Fibroblast of skin of left quadriceps (primary cell): ENCODE measurements at regions not wholly inside any gene's neighbourhood (a gene's known extent, or its start where the extent isn't known, plus 50 kb on each side); places are given as distances from the start of the nearest gene placed in this dataset.

Experiments
- DNase-seq, 2 experiments: peaks; one replicate each; pipeline ENCODE4 v3.0.0-alpha.2; 2013; ENCODE audit warnings: low read depth in 2 of 2

DNA sequence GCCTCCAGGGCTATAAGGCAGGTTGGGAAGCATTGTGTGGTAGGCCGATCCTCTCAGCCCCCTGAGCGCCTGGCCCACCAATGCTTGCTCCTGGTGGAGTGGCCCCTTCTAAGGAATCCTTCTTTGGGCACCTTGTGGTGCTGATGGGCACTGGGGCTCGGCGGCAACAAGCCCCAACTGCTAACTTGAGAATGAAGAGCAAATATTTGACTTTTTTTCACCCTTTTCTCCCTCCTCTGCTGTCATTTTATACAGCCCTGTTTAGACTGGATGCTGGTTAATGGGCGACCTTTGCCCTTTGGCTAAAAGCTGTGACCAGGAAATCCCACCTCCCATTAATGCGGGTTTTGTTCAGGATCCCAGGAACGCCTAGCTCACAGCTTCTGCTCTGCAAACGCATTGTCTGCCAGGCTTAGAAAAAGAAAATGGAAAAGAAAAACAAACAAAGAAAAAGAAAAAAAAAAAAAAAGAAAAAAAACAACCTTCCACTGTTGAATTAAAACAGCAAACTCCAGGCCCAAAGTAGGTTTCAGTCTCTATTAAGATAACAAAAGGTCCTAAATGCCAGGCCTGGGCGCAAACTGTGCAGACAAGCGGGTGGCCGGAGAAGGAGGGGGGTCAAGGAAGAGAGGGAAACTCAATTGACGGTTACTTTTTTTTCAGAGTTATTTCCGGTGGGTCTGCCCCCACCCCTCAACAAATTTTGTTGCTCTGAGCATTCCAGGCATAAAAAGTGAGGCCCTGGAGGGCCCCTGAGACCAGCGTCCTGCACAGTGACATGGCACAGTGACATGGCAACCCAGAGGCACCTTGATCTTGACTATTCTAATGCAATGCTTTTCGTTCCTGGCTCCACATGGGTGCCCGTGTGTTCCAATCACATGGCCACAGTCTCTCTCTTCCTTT, 301.4 kb downstream of the MAF start:
- DNase-seq, result no peak

DNA sequence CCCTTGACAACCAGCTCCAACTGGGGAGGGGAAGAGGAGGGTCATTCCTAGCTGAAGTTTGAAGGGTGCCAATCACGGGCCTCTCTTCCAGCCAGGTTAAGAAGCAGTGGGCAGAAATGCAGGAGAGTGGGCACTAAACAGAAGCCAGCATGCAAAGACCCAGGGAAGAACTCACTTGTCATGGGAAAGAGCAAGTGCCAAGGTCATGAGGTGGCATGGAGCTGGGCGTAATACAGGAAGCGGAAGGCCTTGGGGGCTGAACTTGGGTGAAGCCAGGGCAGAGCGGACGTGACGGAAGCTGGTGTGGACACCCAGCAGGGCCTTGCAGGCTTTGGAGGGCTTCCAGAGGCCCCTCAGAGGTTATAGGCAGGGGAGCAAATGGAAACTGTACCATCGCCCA, 302.1 kb downstream of the MAF start:
- no peak for DNase-seq

DNA sequence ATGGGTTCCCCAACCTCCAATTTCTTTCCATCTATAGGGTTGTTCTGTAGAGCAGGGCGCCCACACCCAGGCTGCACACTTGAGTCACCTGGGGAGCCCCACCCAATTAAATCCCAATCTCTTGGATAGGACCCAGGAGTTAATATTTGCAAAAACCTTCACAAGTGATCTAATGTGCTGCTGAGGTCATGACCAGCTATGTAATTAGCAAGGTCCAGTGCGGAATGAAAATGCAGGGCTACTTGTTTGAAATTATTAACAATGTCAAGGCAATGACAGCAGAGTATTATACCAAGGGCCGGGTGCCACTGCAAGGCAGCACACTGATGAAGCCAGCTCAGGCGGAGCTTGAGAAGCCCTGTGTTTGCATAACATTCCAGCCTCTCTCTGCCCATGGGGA, 302.7 kb downstream of the MAF start:
- DNase-seq, result no peak

DNA sequence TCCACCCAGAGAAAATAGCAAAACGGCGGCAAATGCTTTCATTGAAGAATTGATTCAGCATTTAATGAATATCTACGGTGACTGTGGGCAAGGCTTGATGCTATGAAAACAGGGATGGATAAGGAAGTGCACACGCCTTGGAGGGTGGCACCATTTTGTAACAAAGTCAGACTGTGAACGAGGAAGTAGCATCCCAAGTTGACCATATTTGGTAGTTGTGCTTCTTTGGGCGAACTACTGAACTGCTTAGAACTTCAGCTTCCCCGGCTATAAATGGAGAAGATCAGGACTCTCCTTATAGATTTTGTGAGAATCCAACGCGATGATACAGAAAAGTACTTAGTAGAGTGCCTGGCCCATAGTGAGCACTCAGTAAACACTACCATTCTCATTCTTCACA, 303.2 kb downstream of the MAF start:
- no peak for DNase-seq

DNA sequence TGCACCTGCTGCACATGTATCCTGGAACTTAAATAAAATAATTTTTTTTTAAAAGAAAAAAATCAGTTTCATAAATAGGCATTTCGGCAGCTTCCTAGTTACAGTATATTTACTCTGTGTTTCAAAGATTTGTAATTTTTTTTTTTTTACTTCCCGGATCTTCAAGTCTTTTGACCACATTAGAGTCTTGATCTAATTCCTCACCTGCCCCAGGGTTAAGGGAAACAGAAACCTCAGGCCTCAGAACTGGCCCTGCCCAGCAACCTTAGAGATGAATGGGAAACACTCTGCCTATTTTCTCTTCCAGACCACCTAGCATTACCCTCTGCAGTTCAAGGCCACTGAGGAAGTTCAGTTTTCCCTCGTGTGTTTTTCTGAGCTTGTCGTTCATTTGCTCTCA, 304.0 kb downstream of the MAF start:
- no peak for DNase-seq

DNA sequence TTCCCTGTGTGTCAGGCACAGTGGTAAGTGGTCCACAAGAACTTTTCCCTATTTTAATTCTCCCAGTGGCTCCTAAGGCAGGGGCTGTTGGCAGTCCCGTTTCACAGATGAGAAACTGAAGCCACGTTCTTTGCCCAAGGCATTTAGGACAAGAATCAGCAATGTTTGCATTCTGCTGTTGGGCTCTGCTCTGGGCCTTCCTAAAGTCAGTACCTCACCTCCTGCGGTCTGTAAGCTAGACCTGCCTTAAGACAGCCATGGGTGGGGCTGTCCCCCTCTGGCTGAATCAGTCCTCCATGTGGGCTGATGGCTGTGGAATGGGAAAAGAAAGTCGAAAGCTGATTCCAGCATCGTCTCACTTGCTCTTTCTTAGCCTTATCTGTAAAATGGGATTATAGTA, 304.8 kb downstream of the MAF start:
- DNase-seq, result no peak

DNA sequence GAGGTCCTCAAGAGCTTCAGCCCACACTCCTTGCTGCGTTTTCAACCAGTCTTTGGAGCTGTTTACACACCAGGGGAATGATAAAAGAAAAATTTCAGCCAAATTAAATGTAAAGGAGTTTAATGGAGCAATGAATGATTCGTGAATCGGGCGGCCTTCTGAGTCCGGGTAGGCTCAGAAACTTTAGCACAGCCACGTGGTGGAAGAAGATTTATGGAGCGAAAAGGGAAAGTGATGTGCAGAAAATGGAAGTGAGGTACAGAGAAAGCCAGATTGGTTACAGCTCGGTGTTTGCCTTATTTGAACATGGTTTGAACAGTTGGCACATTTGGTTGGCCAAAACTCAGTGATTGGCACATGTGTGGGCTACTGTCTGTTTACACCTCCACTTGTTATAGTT, 305.4 kb downstream of the MAF start:
- DNase-seq, result no peak

DNA sequence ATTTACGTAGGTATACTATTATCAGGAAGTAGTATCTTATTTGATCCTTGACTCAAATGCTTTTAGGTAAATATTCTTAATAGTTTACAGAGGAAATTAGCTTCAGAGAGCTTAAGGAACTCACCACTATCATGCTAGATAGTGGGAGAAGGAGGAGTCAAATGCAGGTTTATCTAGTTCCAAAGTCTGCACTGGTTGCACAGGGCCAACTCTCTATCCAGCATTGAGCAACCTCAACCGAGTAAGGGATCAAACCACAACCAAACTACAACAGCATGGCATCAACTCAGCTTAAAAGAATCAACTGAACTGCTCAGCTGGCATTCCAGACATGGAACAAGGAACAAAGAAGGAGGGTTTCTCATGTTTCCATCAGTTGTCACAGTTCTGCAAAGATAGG, 306.0 kb downstream of the MAF start:
- no peak for DNase-seq

DNA sequence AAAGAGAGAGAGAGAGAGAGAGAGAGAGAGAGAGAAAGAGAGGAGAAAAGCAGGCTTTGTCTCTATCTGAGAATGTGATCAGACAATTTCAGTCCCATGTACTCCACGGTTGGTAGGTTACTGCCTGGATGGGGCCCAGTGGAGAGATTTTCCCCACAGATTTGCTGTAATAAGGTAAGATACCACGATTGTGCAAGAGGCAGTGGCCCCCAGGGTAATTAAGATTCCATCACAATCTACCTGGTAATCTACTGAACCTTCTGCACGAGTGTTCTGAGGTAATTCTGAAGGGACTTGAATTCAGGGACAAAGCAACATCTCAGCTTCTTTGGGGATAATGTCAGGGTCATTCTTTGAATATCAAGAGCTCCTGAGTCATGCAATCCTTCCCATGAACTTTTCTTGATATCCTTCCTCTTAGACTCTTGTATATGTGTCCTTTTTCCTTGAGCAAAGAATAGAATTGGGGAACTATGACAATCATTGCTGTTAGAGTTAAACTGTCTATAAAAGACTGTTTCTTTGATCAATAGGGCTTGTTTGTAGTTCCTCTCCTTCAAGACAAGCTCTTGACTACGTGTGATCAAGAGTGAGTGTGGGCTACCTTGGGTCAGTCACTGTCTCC, 306.6 kb downstream of the MAF start:
- DNase-seq, result no peak

DNA sequence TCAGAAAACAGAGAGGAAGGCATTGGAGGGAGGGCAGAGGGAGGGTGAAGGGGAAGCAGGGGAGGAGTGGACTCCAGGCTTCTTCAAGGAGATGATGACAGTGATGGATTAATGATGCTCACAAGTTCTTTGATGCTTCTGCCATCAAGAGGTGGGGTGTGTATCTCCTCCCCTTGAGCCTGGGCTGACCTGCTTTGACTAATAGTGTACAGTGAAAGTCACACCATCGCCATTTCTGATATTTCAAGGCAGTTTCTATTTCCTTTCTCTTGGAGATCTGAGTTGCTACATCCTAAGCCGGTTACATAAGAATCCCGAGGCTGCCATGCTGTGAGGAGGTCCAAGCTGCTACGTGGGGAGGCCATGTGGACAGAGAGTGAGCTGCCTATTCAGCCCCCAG, 312.5 kb downstream of the MAF start:
- no peak for DNase-seq

DNA sequence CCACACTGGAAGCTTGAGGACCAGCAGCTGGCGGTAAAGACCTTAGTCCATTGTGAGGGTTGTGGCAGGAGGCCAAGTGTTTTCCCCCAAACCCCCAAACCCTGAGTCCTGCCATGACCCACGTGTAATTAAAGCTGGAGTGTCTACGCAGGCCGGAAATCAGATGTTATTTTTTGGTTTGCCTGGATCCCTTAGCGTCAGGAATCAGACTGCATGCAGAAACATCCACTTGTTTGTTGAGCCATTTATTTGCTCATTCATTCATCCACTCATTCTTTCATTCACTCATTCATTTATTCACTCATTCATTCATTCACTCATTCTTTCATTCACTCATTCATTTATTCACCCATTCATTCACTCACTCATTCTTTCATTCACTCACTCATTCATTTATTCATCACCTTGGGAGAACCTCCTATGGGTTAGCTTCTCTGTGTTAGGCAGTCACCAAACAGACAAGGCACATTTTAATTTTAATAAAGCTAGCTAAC, 313.1 kb downstream of the MAF start:
- no peak for DNase-seq

DNA sequence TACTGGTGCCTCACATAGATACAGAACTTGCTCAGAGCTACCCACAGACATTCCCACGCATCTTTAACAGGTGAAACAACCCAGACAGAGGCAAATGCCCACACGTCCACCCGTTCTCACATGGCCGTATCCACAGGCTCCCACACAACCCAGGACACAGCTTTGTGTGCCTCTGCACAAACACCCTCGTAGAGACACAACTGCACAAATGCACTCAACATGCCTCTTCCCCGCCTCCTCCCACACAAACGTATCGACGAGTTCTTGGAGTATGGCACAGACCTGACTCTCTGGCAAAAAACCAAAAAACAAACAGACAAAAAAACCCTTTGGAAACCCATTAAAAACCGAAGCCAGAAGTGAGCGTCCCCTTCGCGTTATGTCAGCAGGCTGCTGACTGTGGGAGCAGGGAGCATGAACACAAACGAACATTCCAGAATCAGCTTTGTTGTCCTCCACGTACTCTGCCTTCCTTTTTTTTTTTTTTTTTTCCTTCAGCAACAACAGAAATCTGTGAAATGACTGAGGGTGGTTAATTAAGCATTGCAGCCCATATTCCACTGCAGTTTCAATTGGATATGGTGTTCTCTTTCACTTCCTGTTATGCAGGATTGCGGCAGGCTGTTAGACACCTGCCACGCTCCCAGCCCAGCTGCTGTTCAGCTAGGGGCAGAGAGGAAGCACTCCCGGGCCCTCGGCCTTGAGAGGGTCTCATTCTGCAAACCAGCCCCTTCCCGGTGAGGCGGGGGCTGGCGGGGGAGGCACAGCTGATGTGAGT, 313.7 kb downstream of the MAF start:
- no peak for DNase-seq

DNA sequence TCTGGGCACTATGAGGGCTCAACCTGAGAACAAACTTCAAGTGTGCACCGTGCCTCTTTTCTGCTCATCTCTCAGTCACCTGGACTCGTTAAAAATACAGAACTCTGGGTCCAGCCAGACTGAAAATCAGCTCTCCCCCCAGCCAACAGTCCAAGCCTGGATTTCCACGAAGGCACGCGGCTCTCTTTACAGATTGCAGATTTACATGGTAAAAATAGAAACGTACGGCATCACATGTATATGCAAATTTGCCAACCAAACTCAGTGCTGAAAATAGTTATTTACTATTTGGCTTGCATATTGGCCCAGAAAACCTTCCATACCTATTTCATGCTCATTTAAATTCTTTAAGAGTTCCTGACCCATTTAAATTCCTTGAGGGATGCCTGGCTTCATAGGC, 315.8 kb downstream of the MAF start:
- no peak for DNase-seq

DNA sequence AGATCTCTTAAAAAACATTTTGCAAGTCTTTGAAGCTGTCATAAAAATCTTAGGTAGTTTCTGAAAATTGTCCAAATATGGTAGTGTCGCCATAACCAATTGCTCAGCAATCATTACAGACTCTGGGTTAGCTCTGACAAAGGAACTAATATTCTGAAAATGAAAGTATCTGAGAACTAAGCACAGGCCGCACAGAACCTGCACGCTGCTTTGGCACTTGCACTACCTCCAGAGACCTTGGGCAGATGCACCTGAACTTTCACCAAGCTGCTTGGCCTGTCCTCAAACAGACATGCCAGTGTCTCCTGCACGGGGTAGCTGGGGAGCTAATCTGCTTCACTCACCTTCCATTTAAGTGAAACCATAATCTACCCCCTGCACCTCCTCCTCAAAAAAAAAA, 317.0 kb downstream of the MAF start:
- DNase-seq, result no peak

DNA sequence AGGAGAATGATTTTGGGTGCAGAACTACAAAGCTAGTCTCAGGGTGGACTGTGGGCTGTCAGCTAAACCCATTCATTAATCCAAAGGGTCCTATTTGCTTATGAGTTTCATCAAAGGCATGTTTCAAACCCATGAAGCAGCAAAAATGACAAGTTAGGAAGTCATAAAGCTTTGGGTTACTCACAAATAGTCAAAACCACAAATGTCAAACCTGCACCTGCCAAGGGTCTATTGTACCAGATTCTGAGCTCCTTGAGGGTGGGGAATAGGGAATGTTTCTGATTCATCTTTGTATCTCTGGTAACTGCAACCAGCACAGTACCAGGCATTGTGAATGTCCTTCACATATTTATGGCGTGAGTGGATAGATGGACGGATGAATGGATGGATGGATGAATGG, 317.7 kb downstream of the MAF start:
- DNase-seq, result no peak

DNA sequence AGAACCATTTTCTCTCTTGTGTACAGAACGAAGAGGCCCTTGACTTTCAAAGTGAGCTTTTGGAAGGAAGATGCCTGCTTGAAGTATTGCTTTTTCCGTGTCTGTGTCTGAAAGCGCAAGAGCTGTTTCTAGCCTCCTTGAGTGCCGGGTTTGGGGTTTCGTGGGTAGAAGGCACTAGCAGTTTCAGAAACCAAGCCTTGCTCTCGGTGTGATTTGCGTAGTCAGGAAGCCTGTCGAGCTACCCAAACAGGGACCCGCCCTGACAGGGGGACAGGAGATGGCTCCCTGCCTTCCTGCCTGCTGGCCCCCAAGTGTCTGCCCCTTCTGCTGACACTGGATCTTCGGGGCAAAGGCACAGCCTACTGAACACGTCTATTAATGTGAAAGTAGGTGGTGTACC, 322.0 kb downstream of the MAF start:
- no peak for DNase-seq

DNA sequence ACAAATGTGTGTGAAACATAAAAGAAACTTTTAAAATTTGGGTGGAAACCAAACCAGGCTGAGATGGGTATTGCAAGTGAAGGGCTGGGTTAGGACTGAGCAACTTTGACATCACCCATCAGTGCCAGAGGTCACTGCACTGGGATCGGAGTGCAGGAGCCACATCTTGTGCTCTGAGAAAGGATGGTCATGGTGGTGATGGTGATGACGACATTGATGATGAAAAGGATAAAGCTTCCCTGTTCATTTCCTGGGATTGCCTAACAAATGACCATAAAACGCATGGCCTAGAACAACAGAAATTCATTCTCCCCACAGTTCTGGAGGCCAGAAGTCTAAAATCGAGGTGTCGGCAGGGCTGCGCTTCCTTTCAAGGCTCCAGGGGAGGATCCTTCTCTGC, 324.0 kb downstream of the MAF start:
- DNase-seq, result no peak

DNA sequence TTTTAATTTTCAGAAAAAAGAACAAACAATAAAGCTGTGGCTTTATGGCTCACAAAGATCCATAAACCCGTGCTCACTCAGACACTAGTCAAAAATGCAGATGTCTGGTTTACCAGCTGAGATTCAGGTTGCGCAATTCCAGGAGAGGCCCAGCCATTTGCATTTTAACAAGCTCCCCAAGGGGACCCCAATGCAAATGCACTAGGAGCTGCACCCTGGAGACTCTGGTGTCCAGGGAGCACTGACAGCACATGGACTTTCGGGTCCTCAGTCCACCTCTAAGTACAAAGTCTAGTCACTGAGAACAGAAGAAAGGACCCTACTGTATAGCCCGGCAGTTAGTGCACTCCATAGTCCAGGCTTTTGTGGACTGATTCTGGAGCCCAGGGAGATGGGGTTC, 326.3 kb downstream of the MAF start:
- DNase-seq, result no peak

DNA sequence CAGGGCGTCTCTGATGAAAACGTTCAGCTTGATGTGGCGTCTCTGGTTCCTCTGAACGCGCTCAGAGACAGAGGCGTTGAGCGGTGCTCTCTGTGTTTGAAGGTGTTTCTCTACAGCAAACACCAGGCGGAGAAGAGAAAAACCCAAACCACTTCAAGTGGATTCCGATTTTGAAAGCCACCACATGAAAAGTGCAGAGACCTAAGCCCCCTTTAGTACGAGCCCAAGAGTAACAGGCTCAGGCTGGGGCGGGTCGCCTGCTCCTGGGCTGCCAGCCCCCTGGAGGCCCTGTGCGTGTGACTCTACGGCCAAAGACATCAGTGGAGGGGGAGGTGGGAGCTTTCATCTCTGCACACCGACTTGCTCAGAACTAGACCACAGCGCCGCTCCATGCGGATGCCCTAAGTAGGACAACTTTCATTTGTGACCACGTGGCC, 328.4 kb downstream of the MAF start:
- no peak for DNase-seq

DNA sequence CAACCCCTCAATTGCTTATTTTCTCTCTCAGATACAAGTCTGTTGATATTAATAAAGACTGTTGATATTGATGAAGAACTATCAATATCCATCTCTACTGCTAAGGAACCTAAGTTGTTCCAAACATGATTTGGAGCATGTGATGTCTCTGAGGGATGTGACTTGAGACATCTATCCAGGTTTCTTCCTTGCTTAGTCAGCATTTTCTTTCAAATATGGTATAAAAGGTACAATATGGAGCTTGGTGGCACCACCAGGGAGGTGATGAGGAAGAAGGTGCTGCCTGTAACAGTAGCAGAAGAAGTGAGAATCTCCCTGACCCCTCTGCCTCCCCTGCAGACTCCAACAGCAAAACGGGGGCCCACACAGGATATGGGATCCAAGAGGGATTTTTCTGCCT, 329.0 kb downstream of the MAF start:
- no peak for DNase-seq

DNA sequence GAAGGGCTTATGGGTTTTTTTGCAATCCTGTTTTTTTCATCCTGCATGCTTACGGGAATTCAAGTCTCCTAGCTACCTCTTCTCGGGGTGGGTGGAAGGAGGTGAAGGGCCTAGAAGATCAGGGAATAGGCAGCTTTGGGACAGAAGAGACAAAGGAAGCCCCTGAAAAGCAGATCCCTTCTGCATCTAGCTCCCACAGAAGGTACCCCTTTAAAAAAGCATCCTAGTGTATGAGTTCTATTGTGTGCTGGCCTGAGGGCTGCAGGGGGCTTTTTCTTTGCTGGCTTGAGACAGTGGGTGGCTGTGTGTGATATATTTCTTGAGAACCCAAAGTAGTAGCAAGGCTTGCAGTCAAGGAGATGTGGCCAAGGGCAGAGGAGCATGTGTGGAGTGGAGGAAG, 330.5 kb downstream of the MAF start:
- DNase-seq, result no peak

DNA sequence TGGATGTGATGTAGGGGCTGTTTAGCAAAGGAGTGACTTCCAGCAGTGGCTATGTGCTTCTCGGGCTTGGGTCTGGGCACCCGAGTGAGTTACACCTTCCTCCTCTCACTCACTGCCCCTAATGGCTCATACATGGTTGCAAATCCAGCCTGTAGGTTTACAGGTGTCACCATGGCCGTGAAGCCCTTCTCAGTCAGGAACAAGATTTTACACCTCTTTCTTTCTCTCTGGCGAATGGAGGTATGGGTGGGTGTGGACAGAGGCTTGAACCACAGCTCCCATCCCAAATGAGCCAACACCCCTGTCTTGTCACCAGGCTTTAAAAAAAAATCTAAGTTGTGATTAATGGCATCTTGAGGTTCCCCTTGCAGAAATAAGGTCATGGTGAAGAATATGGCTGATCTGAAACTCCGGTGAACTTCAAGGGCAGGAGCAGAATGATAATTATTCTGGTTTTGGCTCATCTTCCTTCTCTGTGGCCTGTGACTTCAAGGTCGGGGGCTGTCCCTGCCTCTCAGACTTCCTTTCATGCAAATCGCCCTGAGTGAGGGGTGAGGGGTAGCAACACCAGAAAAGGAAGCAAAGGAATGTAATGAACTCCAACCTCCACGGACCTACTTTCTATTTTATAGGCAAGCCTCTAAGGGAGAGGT, 331.2 kb downstream of the MAF start:
- no peak for DNase-seq
